Keratinocyte (primary cell): ENCODE measurements at regions not wholly inside any gene's neighbourhood (a gene's known extent, or its start where the extent isn't known, plus 50 kb on each side); places are given as distances from the start of the nearest gene placed in this dataset.

Experiments used
- DNase-seq: peaks from one replicate; pipeline ENCODE4 v3.0.0-alpha.2; 2011; ENCODE audit warnings: low read depth, missing footprints, low spot score
- FAIRE-seq: peaks from 2 replicates; lab custom pipeline; 2011; peaks lifted over from hg19 to GRCh38; lab: Jason Lieb, UNC
- H2AFZ ChIP-seq: 2 replicates; pipeline ENCODE4 v1.6.0; 2012; ENCODE audit warnings: low read length, control low read depth, inconsistent platforms; ENCODE audit not compliant: control insufficient read depth
- H3K27ac ChIP-seq: 2 replicates; pipeline ENCODE4 v1.5.1; 2011; ENCODE audit warnings: low read length; ENCODE audit not compliant: control insufficient read depth, insufficient read depth
- H3K27me3 ChIP-seq: 3 replicates; pipeline ENCODE4 v1.6.0; 2011; ENCODE audit warnings: low read length; ENCODE audit not compliant: control insufficient read depth, insufficient read depth; ENCODE audit errors: extremely low read depth
- H3K36me3 ChIP-seq, 2 experiments: 2 replicates in 1 of 2; 3 replicates in 1 of 2; pipeline ENCODE4 v1.5.1; 2011; ENCODE audit warnings: low read length in 2 of 2, mild to moderate bottlenecking in 1 of 2; ENCODE audit not compliant: control insufficient read depth in 2 of 2, insufficient read depth in 2 of 2; ENCODE audit errors: extremely low read depth in 1 of 2
- H3K4me1 ChIP-seq: 3 replicates; pipeline ENCODE4 v1.5.1; 2011; ENCODE audit warnings: low read length; ENCODE audit not compliant: control insufficient read depth, insufficient read depth; ENCODE audit errors: extremely low read depth
- H3K4me2 ChIP-seq: 3 replicates; pipeline ENCODE4 v1.6.0; 2011; ENCODE audit warnings: low read depth, low read length; ENCODE audit not compliant: control insufficient read depth, insufficient read depth; ENCODE audit errors: extremely low read depth
- H3K4me3 ChIP-seq, 3 experiments: fragments of 200-600 bp in 1 of 3; sonication (generic) in 1 of 3; 2 replicates in 2 of 3; 3 replicates in 1 of 3; pipeline ENCODE4 v1.5.1; 2011 to 2016; ENCODE audit warnings: low read length in 3 of 3, mild to moderate bottlenecking in 3 of 3, control low read depth in 2 of 3, inconsistent platforms in 1 of 3, low read depth in 1 of 3, mixed read lengths in 1 of 3, mixed run types in 1 of 3, moderate library complexity in 1 of 3; ENCODE audit not compliant: control insufficient read depth in 2 of 3, insufficient read depth in 2 of 3; ENCODE audit errors: extremely low read depth in 1 of 3
- H3K79me2 ChIP-seq: 2 replicates; pipeline ENCODE4 v1.6.0; 2012; ENCODE audit warnings: low read length; ENCODE audit not compliant: control insufficient read depth, insufficient read depth
- H3K9ac ChIP-seq: 3 replicates; pipeline ENCODE4 v1.6.0; 2011; ENCODE audit warnings: low read length; ENCODE audit not compliant: control insufficient read depth, insufficient read depth; ENCODE audit errors: extremely low read depth
- H3K9me1 ChIP-seq: 3 replicates; pipeline ENCODE4 v1.6.0; 2011; ENCODE audit warnings: low read length; ENCODE audit not compliant: control insufficient read depth, insufficient read depth; ENCODE audit errors: extremely low read depth
- H3K9me3 ChIP-seq: 2 replicates; pipeline ENCODE4 v1.5.1; 2012; ENCODE audit warnings: low read depth, low read length; ENCODE audit not compliant: control insufficient read depth
- H4K20me1 ChIP-seq: 3 replicates; pipeline ENCODE4 v1.6.0; 2011; ENCODE audit warnings: low read length; ENCODE audit not compliant: control insufficient read depth, insufficient read depth; ENCODE audit errors: extremely low read depth
- EZH2 ChIP-seq: IDR thresholded peaks from one replicate; pipeline ENCODE4 v1.6.1; 2012; ENCODE audit warnings: inconsistent platforms, mild to moderate bottlenecking, low read length, moderate library complexity
- dilution Hi-C: fragments of 300-500 bp; cut with MboI; formaldehyde crosslinking; loops from one replicate; pipeline ENCODE4 v1.7.0; 2020; ENCODE audit warnings: low sequenced_read_pairs; ENCODE audit not compliant: extremely low pct_ligation_motif_present
- TF ChIP-seq, protein P1 (sequence below), 3 experiments: IDR thresholded peaks in 1 of 3; conservative IDR thresholded peaks in 1 of 3; optimal IDR thresholded peaks in 1 of 3; 2 replicates in 2 of 3; 3 replicates in 1 of 3; pipeline versions ENCODE3 to v1.5.1; 2011; ENCODE audit warnings: low read length in 3 of 3, mild to moderate bottlenecking in 3 of 3, moderate library complexity in 2 of 3, control low read depth in 1 of 3, inconsistent platforms in 1 of 3; ENCODE audit not compliant: insufficient read depth in 2 of 3; ENCODE audit errors: extremely low read depth in 1 of 3

DNA sequence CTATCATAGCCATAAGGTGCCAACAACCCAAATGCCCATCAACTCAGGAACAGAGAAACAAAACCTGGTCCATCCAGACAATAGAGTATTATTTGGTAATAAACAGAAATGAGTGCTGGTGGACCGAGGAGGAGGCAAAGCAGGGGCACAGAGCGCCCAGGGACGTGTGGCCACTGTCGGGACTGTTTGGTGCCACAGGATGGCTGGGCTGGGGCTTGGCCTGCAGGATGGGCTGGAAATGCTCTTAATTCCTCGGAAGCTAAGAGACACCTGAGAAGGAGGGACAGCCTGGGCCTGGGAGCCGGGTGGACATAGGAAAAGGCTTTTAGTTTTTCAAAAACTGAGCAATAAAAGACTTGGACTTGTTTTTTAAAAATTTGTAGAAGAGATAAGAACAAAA is 216.4 kb downstream of the DLL1 start:
- H3K9ac ChIP-seq: no peak overlapping the region
- H3K4me3 ChIP-seq: no peak overlapping the region
- H3K9me1 ChIP-seq: no peaks in the 10 kb centered on the region
- H3K36me3 ChIP-seq: no peaks in the 10 kb centered on the region
- dilution Hi-C loops: no loop called here
- no peaks in the 10 kb centered on the region for H3K4me1 ChIP-seq
- no peaks in the 10 kb centered on the region for H3K9me3 ChIP-seq
- no peaks in the 10 kb centered on the region for H3K27me3 ChIP-seq
- H3K4me2 ChIP-seq: no peak overlapping the region
- TF ChIP-seq, protein P1, sequence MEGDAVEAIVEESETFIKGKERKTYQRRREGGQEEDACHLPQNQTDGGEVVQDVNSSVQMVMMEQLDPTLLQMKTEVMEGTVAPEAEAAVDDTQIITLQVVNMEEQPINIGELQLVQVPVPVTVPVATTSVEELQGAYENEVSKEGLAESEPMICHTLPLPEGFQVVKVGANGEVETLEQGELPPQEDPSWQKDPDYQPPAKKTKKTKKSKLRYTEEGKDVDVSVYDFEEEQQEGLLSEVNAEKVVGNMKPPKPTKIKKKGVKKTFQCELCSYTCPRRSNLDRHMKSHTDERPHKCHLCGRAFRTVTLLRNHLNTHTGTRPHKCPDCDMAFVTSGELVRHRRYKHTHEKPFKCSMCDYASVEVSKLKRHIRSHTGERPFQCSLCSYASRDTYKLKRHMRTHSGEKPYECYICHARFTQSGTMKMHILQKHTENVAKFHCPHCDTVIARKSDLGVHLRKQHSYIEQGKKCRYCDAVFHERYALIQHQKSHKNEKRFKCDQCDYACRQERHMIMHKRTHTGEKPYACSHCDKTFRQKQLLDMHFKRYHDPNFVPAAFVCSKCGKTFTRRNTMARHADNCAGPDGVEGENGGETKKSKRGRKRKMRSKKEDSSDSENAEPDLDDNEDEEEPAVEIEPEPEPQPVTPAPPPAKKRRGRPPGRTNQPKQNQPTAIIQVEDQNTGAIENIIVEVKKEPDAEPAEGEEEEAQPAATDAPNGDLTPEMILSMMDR (optimal IDR thresholded peaks at IDR 0.05 in 1 of 3, IDR thresholded peaks at IDR 0.05 in 1 of 3, conservative IDR thresholded peaks at IDR 0.05 in 1 of 3; ENCODE audit: extremely low read depth in 1 of 3, insufficient read depth in 2 of 3, low read length in 3 of 3): no peak
- no peak for TF ChIP-seq EZH2
- no peaks in the 10 kb centered on the region for H4K20me1 ChIP-seq
- no peak overlapping the region for H3K27ac ChIP-seq
- no peak overlapping the region for H2AFZ ChIP-seq
- DNase-seq: no peak
- no peaks in the 10 kb centered on the region for H3K79me2 ChIP-seq
- no peak for FAIRE-seq

DNA sequence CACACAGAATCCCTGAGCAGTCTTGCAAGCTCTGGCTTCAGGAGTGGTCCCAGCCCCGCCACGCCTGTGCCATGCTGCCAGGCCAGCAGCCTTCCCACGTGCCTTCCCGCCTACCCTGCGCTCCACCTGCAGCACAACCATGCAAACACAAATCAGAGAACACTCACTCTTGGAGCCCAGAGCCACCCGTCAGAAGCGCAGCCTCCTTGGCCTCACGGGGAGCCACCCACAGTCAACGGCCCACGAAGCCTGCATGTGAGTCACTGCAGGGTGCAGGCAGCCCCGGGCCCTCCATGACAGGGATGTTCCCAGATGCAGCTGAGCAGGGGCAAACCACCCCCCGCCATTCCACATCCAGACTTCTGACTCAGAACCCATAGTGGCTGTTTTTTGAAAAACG is 217.0 kb downstream of the DLL1 start:
- dilution Hi-C loops: no loop called here
- no peak overlapping the region for H2AFZ ChIP-seq
- H3K36me3 ChIP-seq: no peaks in the 10 kb centered on the region
- DNase-seq (no peak), FAIRE-seq (no peak)
- H3K9ac ChIP-seq: no peak overlapping the region
- no peaks in the 10 kb centered on the region for H3K9me1 ChIP-seq
- no peak overlapping the region for H3K4me2 ChIP-seq
- H3K9me3 ChIP-seq: no peaks in the 10 kb centered on the region
- H3K27me3 ChIP-seq: no peaks in the 10 kb centered on the region
- no peaks in the 10 kb centered on the region for H3K79me2 ChIP-seq
- H3K4me3 ChIP-seq: no peak overlapping the region
- no peaks in the 10 kb centered on the region for H4K20me1 ChIP-seq
- TF ChIP-seq, protein P1 (optimal IDR thresholded peaks at IDR 0.05 in 1 of 3, IDR thresholded peaks at IDR 0.05 in 1 of 3, conservative IDR thresholded peaks at IDR 0.05 in 1 of 3; ENCODE audit: extremely low read depth in 1 of 3, insufficient read depth in 2 of 3, low read length in 3 of 3): no peak
- no peak for TF ChIP-seq EZH2
- no peaks in the 10 kb centered on the region for H3K4me1 ChIP-seq
- H3K27ac ChIP-seq: no peak overlapping the region
